ENCODE measurements at regions not wholly inside any gene's neighbourhood (a gene's known extent, or its start where the extent isn't known, plus 50 kb on each side); places are given as distances from the start of the nearest gene placed in this dataset.

GRCh38 chr5:94040591-94041148, 299.3 kb upstream of the POU5F2 start:
- H3K9ac ChIP-seq = no peak overlapping the region
- peaks cover 21 to 40% (median 28%) of the 10 kb centered on the region in 11 experiments for H3K36me3 ChIP-seq
- H3K4me2 ChIP-seq = no peak overlapping the region
- TF ChIP-seq Cebpa-rat (IDR thresholded peaks at IDR 0.05) = no peak
- H3K4me1 ChIP-seq = no peaks in the 10 kb centered on the region
- no peak overlapping the region for H3K27ac ChIP-seq
- H3K4me3 ChIP-seq = no peak overlapping the region
- H3K9me3 ChIP-seq (replicated peaks in 1 of 11) = peaks cover 22 to 30% (median 24%) of the 10 kb centered on the region in 11 experiments
- no peaks in the 10 kb centered on the region for H4K20me1 ChIP-seq
- no peaks in the 10 kb centered on the region for H3K27me3 ChIP-seq

- Histone ChIP-seq H3K27me3 (no peaks in the 10 kb centered on the region), H3K9me3 (replicated peaks in 1 of 11) (peaks cover 11 to 18% (median 14%) of the 10 kb centered on the region in 11 experiments)
- TF ChIP-seq Cebpa-rat (IDR thresholded peaks at IDR 0.05) = no peak
Observed at GRCh38 chr5:94039101-94039500, 297.7 kb upstream of the POU5F2 start.

GRCh38 chr5:94031631-94032030, 290.2 kb upstream of the POU5F2 start:
- Histone ChIP-seq H3K4me1 (0 out of 20 replicates have a peak, but pooled peaks cover 0 to 6% (median 0%) of the 10 kb centered on the region in 10 experiments), H3K4me2 (no peak overlapping the region), H3K36me3 (peaks cover 13 to 41% (median 27%) of the 10 kb centered on the region in 11 experiments; a peak in 16 of 22 replicates), H4K20me1 (no peaks in the 10 kb centered on the region), H3K4me3 (no peak overlapping the region), H3K9me3 (replicated peaks in 1 of 11) (peaks cover 0 to 30% (median 8%) of the 10 kb centered on the region in 11 experiments; a peak in 12 of 22 replicates), H3K9ac (no peak overlapping the region), H3K27ac (no peak overlapping the region), H3K27me3 (no peaks in the 10 kb centered on the region)
- TF ChIP-seq Cebpa-rat (IDR thresholded peaks at IDR 0.05) = no peak

More at GRCh38 chr5:94039101-94039500, 297.7 kb upstream of the POU5F2 start:
- H3K27ac ChIP-seq = no peak overlapping the region
- H3K4me2 ChIP-seq = no peak overlapping the region
- no peaks in the 10 kb centered on the region for H3K4me1 ChIP-seq
- no peaks in the 10 kb centered on the region for H4K20me1 ChIP-seq
- H3K4me3 ChIP-seq = no peak overlapping the region
- H3K9ac ChIP-seq = no peak overlapping the region
- H3K36me3 ChIP-seq = peaks cover 10 to 35% (median 19%) of the 10 kb centered on the region in 11 experiments

GRCh38 chr5:94028001-94028400, 286.6 kb upstream of the POU5F2 start:
- Histone ChIP-seq H3K27ac (no peak overlapping the region), H3K4me2 (no peak overlapping the region), H3K27me3 (no peaks in the 10 kb centered on the region), H3K9me3 (replicated peaks in 1 of 11) (peaks cover 0 to 19% (median 8%) of the 10 kb centered on the region in 11 experiments; a peak in 12 of 22 replicates), H4K20me1 (0 out of 22 replicates have a peak, but pooled peaks cover 0 to 3% (median 0%) of the 10 kb centered on the region in 11 experiments), H3K36me3 (peaks cover 7 to 36% (median 16%) of the 10 kb centered on the region in 11 experiments; a peak in 17 of 22 replicates), H3K4me3 (no peak overlapping the region), H3K9ac (no peak overlapping the region), H3K4me1 (peaks cover 0 to 2% (median 0%) of the 10 kb centered on the region in 10 experiments; a peak in 2 of 20 replicates)
- TF ChIP-seq Cebpa-rat (IDR thresholded peaks at IDR 0.05) = no peak

GRCh38 chr5:94027145-94027544, 285.7 kb upstream of the POU5F2 start:
- H3K4me2 ChIP-seq = no peak overlapping the region
- H3K27ac ChIP-seq = no peak overlapping the region
- no peak overlapping the region for H3K9ac ChIP-seq
- no peak for TF ChIP-seq Cebpa-rat (IDR thresholded peaks at IDR 0.05)
- H3K4me1 ChIP-seq = peaks cover 0 to 11% (median 0%) of the 10 kb centered on the region in 10 experiments; a peak in 7 of 20 replicates
- H3K36me3 ChIP-seq = peaks cover 8 to 32% (median 14%) of the 10 kb centered on the region in 11 experiments; a peak in 18 of 22 replicates
- H3K9me3 ChIP-seq (replicated peaks in 1 of 11) = peaks cover 0 to 10% (median under 1%) of the 10 kb centered on the region in 11 experiments; a peak in 7 of 22 replicates
- no peak overlapping the region for H3K4me3 ChIP-seq
- H4K20me1 ChIP-seq = 0 out of 22 replicates have a peak, but pooled peaks cover 0 to 3% (median 0%) of the 10 kb centered on the region in 11 experiments
- H3K27me3 ChIP-seq = no peaks in the 10 kb centered on the region

GRCh38 chr5:94025788-94026473, 284.5 kb upstream of the POU5F2 start:
- no peak for TF ChIP-seq Cebpa-rat (IDR thresholded peaks at IDR 0.05)
- Histone ChIP-seq H3K27ac (no peak overlapping the region), H3K4me3 (no peak overlapping the region), H4K20me1 (0 out of 22 replicates have a peak, but pooled peaks cover 0 to 3% (median 0%) of the 10 kb centered on the region in 11 experiments), H3K9ac (no peak overlapping the region), H3K36me3 (peaks cover 12 to 35% (median 22%) of the 10 kb centered on the region in 11 experiments; a peak in 19 of 22 replicates), H3K9me3 (replicated peaks in 1 of 11) (peaks cover 0 to 5% (median 0%) of the 10 kb centered on the region in 11 experiments; a peak in 2 of 22 replicates), H3K27me3 (no peaks in the 10 kb centered on the region), H3K4me1 (peaks cover 0 to 11% (median 0%) of the 10 kb centered on the region in 10 experiments; a peak in 7 of 20 replicates), H3K4me2 (no peak overlapping the region)

GRCh38 chr5:94024620-94025019, 283.2 kb upstream of the POU5F2 start:
- H3K4me3 ChIP-seq = no peak overlapping the region
- no peak overlapping the region for H3K9ac ChIP-seq
- no peak overlapping the region for H3K27ac ChIP-seq
- no peak for TF ChIP-seq Cebpa-rat (IDR thresholded peaks at IDR 0.05)
- H3K4me2 ChIP-seq = no peak overlapping the region
- H3K27me3 ChIP-seq = no peaks in the 10 kb centered on the region
- peaks cover 0 to 11% (median 0%) of the 10 kb centered on the region in 10 experiments; a peak in 7 of 20 replicates for H3K4me1 ChIP-seq
- H4K20me1 ChIP-seq = 0 out of 22 replicates have a peak, but pooled peaks cover 0 to 3% (median 0%) of the 10 kb centered on the region in 11 experiments
- peaks cover 2 to 13% (median 4%) of the 10 kb centered on the region in 11 experiments; a peak in 15 of 22 replicates for H3K9me3 ChIP-seq (replicated peaks in 1 of 11)
- peaks cover 7 to 35% (median 21%) of the 10 kb centered on the region in 11 experiments; a peak in 19 of 22 replicates for H3K36me3 ChIP-seq

GRCh38 chr5:94024101-94024500, 282.7 kb upstream of the POU5F2 start:
- H3K9me3 ChIP-seq (replicated peaks in 1 of 11) = peaks cover 7 to 18% (median 10%) of the 10 kb centered on the region in 11 experiments; a peak in 19 of 22 replicates
- no peaks in the 10 kb centered on the region for H3K27me3 ChIP-seq
- 0 out of 22 replicates have a peak, but pooled peaks cover 0 to 3% (median 0%) of the 10 kb centered on the region in 11 experiments for H4K20me1 ChIP-seq
- H3K36me3 ChIP-seq = peaks cover 7 to 38% (median 21%) of the 10 kb centered on the region in 11 experiments; a peak in 18 of 22 replicates
- H3K4me2 ChIP-seq = no peak overlapping the region
- no peak overlapping the region for H3K27ac ChIP-seq
- peaks cover 0 to 11% (median 0%) of the 10 kb centered on the region in 10 experiments; a peak in 7 of 20 replicates for H3K4me1 ChIP-seq
- H3K9ac ChIP-seq = no peak overlapping the region
- H3K4me3 ChIP-seq = no peak overlapping the region
- no peak for TF ChIP-seq Cebpa-rat (IDR thresholded peaks at IDR 0.05)

GRCh38 chr5:94021246-94021645, 279.8 kb upstream of the POU5F2 start:
- H3K27ac ChIP-seq = no peak overlapping the region
- H3K27me3 ChIP-seq = no peaks in the 10 kb centered on the region
- peaks cover 0 to 11% (median 0%) of the 10 kb centered on the region in 10 experiments; a peak in 7 of 20 replicates for H3K4me1 ChIP-seq
- TF ChIP-seq Cebpa-rat (IDR thresholded peaks at IDR 0.05) = no peak
- no peak overlapping the region for H3K9ac ChIP-seq
- H3K4me3 ChIP-seq = no peak overlapping the region
- 0 out of 22 replicates have a peak, but pooled peaks cover 0 to 2% (median 0%) of the 10 kb centered on the region in 11 experiments for H4K20me1 ChIP-seq
- H3K9me3 ChIP-seq (replicated peaks in 1 of 11) = peaks cover 18 to 44% (median 32%) of the 10 kb centered on the region in 11 experiments; a peak in 21 of 22 replicates
- no peak overlapping the region for H3K4me2 ChIP-seq
- H3K36me3 ChIP-seq = peaks cover 23 to 60% (median 47%) of the 10 kb centered on the region in 11 experiments; a peak in 21 of 22 replicates

Data from BLaER1 treated with 17β-estradiol and CSF1 and Interleukin-3, amounts not matched to agents 10 nM and 100 nM (cell line).